ENCODE measurements at regions not wholly inside any gene's neighbourhood (a gene's known extent, or its start where the extent isn't known, plus 50 kb on each side); places are given as distances from the start of the nearest gene placed in this dataset.
A peak's percentile ranks its signal among the peaks of the same experiment; 100 is the strongest.
"Not testable (repeated sequence)": the region's sequence is repeated elsewhere in the genome, so short reads cannot be mapped to it uniquely, and the experiment has no call there.

- no peak for DNase-seq
These were observed 263.6 kb upstream of the SYT10 start for GRCh38 chr12:33703221-33703620.

- no peak for DNase-seq
These were observed 267.3 kb upstream of the SYT10 start for GRCh38 chr12:33706927-33707326.

- DNase-seq: no peak
These were observed 269.3 kb upstream of the SYT10 start for GRCh38 chr12:33708935-33709334.

DNA sequence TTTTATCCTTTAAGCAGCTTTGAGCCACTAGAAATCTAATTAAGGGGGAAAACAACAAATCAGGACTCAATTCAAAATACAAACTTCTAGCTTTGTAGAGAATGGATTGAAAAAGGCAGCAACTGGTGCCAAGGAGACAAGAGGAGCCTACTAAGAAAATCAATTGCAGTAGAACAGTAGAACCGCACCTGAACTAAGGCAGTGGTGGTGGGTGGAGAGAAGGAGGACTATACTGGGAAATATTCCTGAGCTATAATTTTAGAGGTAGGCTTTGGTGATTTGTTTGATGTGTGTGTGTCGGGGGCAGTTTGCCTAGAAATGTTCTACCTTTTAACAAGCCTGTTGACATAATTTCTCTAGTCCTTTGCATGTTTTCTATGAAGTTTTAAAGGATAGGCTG lies 270.9 kb upstream of the SYT10 start:
- no peak for DNase-seq

DNA sequence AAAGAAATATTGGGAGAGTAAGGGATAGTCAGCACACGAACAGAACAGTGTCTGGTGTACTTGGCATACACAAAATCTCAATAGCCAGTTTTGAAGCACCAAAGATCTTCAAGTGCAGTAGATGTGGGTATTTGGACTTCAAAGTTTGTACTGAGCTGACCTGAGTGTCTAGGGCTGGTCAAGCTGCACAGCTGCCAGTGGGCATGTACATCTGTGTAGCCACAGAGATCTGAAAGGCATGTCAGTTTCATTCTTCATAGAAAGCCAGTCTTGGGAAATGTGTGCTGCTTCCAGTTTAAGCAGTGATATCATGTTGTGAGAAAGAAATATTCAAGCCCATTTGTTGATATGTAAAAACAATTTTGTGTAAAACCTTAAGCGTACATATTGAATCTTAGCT lies 279.0 kb upstream of the SYT10 start:
- DNase-seq: no peak

DNA sequence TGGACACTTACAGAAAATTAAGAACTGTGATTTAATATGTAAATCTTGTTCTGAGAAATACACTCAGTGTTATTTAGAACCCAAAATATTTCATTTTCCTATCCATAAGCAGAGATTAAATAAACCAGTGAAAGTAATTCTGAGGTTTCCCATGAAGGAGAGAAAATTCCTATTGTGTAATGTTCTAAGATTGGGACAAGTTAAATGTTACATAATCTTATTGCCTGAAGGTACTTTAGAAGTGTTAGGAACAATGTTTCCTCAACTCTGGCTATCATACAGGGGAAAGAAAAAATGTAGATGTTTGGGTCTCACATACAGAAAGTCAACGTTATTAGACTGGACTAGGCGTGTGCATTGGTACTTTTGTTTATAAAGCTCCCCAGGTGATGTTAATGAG lies 281.9 kb upstream of the SYT10 start:
- DNase-seq: no peak

DNA sequence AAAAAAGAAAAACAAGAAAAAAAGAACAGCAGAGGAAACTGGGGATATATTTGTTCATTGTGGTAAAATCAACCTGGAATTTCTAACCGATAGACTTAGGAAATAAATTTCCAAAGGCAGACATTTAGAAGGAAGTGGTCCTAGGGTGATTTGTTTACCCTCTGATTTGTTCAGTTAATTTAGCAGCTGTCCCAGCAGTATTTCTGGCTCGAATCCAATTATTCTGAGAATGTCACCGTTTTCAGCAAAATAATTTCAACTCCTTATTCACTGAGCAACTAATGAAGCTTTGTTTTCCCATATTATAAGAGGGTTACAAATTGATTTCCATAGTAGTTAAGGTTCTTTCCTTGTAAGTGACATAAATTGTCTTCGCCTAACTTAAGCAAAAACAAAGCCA lies 285.2 kb upstream of the SYT10 start:
- DNase-seq: peak; percentile 28

GRCh38 chr12:33734871-33735270 lies 287.4 kb upstream of the ALG10 start:
- DNase-seq: no peak

GRCh38 chr12:33752854-33753253 lies 269.4 kb upstream of the ALG10 start:
- peak; percentile 67 for DNase-seq

DNA sequence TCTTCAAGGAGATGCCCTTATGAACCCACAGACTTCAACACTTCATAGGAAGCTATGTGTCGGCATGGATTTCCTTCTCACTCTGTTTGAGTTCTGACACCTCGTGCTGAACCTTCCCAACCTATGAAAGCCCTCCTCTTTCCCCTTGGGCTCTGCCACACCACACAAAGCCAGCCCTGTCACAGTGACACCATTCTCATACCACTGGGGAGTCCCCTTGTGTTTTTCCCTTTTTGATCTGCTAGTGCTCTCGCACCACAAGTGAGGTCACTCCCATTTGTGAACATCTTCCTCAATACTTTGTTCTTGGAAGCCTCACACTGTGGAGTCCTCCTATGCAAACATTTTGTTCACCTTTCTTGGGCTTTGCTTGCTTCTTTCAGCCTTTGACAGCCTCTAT lies 264.6 kb upstream of the ALG10 start:
- DNase-seq: no peak

GRCh38 chr12:33759279-33759678 lies 263.0 kb upstream of the ALG10 start:
- no peak for DNase-seq

DNA sequence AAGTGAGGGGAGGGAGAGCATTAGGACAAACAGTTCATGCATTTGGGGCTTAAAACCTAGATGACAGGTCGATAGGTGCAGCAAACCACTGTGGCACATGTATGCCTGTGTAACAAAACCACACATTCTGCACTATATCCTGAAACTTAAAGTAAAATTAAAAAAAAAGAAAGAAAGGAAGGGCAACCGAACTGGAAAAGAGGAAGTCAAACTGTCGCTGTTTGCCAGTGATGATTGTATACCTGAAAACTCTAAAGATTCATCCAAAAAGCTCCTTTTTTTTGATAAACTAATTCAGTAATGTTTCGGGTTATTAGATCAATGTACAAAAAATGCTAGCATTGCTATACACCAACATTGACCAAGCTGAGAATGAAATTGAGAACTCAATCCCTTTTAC lies 259.0 kb upstream of the ALG10 start:
- DNase-seq: no peak

DNA sequence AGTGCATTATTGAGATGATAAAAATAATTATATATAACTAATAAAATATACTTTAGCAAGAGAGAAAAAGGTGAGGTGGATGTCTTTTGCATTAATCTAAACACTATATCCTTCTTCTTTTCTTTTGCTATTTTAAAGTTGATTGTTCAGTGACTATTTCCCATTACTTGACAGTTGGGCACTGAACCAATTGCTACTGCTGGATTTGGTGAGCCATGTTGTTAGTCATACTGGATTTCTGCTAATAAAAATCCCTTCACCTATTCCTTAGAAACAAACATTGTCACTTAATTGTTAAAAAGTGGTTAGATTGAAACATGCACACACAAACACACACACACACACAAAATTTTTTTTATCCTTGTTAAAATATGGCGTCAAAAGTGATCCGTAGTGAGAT lies 251.6 kb upstream of the ALG10 start:
- DNase-seq: no peak

GRCh38 chr12:33771889-33772288 lies 250.4 kb upstream of the ALG10 start:
- no peak for DNase-seq

GRCh38 chr12:33773091-33773490 lies 249.2 kb upstream of the ALG10 start:
- not testable (repeated sequence) for DNase-seq

DNA sequence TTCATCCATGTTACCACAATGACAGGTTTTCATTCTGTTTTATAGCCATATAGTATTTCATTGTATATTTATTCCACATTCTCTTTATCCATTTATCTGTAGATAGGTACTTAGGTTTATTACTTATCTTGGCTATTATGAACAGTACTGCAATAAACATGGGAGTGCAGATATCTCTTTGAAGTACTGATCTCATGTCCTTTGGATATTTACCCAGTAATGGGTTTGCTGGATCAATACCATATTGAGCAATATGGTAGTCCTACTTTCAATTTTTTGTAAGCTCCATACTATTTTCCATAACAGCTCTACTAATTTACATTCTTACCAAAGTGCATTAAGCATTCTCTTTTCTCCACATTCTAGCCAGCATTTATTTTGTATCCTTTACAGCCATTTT lies 235.8 kb upstream of the ALG10 start:
- no peak for DNase-seq

DNA sequence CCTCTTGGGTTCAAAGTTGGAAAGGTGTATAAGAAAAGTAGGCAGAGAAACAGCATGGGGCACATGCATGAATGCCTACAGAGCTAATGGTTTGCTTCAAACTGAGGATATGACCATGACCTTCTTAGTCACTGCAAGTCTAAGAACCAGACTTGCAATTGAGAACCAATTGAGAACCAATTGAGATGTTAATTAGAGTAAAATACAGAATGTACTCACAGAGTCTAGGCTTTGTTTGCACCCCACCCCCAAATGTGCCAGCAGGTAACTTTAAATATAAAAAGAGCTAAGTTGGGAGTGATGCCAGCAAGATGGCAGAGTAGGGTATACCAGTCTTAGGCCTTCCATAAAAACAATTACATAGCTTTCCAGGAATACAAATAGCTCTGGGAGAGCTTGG lies 227.3 kb upstream of the ALG10 start:
- no peak for DNase-seq

GRCh38 chr12:33795536-33795935 lies 226.8 kb upstream of the ALG10 start:
- DNase-seq: no peak

- DNase-seq: no peak
These were observed 208.8 kb upstream of the ALG10 start for GRCh38 chr12:33813536-33813935.

DNA sequence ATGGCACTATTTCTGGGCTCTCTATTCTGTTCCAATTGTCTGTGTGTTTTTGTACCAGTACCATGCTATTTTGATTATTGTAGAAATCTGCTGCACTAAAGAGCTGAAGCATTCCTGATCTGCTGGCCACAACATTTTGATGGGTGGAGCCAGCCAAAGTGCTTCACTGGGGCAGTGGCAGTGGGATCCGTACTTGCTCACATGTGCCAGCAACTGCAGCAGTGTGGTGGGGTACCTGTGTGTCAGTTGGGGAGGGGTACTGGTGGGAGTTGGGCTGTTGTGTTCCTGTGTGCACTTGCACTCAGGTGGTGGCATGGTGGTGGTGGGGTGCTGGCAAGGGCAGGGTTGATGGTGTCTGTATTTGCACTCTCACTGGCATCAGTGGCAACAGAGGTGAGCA lies 204.6 kb upstream of the ALG10 start:
- DNase-seq: no peak

GRCh38 chr12:33818313-33818712 lies 204.0 kb upstream of the ALG10 start:
- DNase-seq: no peak

DNA sequence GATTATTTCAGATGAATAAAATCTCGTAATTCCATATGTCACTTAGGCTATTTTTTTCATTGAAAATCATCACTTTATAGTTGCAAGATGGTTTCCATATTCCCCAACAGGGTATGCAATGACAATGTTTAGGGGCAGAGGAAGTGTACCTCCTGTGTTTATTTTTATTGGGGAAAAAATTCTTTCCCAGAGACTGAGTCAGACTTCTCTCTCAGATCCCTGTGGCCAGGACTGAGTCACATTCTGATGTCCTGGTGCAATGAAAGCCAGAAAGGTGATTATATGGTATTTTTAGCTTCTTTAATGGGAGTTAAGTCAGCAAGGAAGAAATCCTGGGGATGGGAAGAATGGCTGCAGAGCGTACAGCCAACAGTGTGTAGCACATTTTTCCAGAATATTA lies 196.9 kb upstream of the ALG10 start:
- DNase-seq: no peak

- no peak for DNase-seq
These were observed 196.2 kb upstream of the ALG10 start for GRCh38 chr12:33825986-33826602.

DNA sequence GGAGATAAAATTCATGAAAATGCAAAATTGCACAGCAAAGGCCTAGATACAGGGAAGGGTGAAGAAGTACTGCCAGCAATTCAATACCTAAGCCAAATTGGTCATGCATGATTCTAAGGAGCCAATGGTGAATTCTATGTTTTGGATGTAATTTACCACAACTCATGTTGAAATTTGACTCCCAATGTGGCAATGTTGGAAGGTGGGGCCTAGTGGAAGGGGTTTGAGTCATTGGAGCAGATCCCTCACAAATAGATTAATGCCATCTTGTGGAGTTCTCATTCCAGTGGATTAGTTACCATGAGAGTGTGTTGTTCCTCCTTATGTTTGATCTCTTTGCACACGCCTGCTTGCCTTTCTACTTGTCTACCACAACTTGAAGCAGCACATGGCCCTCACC lies 194.0 kb upstream of the ALG10 start:
- DNase-seq: no peak

- DNase-seq: no peak
These were observed 192.2 kb upstream of the ALG10 start for GRCh38 chr12:33830070-33830469.

DNA sequence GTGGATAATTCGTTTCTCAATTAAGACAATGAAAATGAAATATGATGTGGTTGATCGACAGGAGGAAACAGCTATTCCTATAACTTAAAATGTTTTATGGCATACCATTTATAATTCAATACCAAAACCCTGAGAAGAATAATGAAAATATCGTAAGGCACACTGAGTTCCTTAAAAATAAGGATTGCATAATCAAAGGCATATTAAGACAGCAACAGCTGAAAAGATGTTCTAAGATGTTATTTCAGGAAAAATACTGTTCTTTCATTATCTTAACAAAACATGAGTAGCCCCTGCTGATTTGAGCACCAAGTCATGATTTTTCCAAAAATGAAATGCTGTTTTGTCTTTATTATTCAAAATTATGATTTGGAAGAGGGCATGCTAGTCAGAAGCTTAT lies 189.4 kb upstream of the ALG10 start:
- DNase-seq: no peak
